MG63 (cell line): ENCODE measurements at regions not wholly inside any gene's neighbourhood (a gene's known extent, or its start where the extent isn't known, plus 50 kb on each side); places are given as distances from the start of the nearest gene placed in this dataset.
"Not testable (repeated sequence)": the region's sequence is repeated elsewhere in the genome, so short reads cannot be mapped to it uniquely, and the experiment has no call there.

Experiments
- DNase-seq: peaks from one replicate; pipeline ENCODE4 v3.0.0-alpha.2; 2020
- H3K27me3 ChIP-seq: fragments of 250-450 bp; sonication (Bioruptor Pico); 2 replicates; pipeline ENCODE4 v1.5.1; 2020; ENCODE audit warnings: mild to moderate bottlenecking, moderate library complexity
- H3K36me3 ChIP-seq: fragments of 250-450 bp; sonication (Bioruptor Pico); 2 replicates; pipeline ENCODE4 v1.5.1; 2020; ENCODE audit warnings: mild to moderate bottlenecking, moderate library complexity
- H3K4me3 ChIP-seq: fragments of 250-450 bp; sonication (Bioruptor Pico); 2 replicates; pipeline ENCODE4 v1.5.1; 2020; ENCODE audit warnings: mild to moderate bottlenecking, moderate library complexity
- H3K9me3 ChIP-seq: fragments of 250-450 bp; sonication (Bioruptor Pico); 2 replicates; pipeline ENCODE4 v1.5.1; 2020; ENCODE audit warnings: mild to moderate bottlenecking, moderate library complexity

DNA sequence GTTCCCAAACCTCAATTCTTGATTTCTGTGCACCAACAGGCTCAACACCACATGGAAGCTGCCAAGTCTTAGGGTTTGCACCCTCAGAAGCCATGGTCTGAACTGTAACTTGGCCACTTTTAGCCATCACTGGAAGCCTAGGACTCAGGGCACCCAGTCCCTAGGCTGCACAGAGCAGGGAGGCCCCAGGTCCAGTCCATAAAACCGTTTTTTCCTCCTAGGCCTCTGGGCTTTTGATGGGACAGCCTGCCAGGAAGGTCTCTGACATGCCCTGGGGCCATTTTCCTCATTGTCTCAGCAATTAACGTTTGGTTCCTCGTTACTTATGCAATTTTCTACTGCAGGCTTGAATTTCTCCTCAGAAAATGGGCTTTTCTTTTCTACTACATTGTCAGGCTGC lies 1259.6 kb downstream of the RAPGEF2 start:
- 0 out of 2 replicates have a peak, but pooled peaks cover 2% of the 10 kb centered on the region for H3K9me3 ChIP-seq
- H3K4me3 ChIP-seq, result no peak overlapping the region
- no peaks in the 10 kb centered on the region for H3K27me3 ChIP-seq
- no peak for DNase-seq
- H3K36me3 ChIP-seq, result no peaks in the 10 kb centered on the region

GRCh38 chr4:160364217-160364616 lies 1261.3 kb downstream of the RAPGEF2 start:
- H3K9me3 ChIP-seq, result 0 out of 2 replicates have a peak, but pooled peaks cover 2% of the 10 kb centered on the region
- no peak for DNase-seq
- H3K36me3 ChIP-seq, result no peaks in the 10 kb centered on the region
- H3K27me3 ChIP-seq, result no peaks in the 10 kb centered on the region
- no peak overlapping the region for H3K4me3 ChIP-seq

DNA sequence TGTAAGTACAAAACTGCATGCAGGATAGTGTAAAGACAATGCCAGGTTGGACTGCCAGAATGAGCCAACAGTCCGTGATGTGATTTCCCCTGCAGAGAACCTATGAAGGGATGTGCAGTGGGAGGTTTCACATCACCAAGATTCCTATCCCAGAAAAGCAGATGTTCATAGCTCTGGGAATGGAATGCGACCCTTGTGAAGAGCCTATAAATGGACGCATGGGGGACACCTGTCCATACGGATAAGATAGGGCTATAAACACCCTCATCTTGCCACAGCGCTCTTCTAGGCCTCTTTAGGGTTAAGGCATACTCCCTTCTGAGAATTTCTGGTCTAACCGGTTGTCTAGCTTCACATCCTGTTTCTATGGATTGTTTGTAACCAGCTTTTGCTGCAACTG lies 1261.8 kb downstream of the RAPGEF2 start:
- H3K9me3 ChIP-seq, DNase-seq, H3K27me3 ChIP-seq, H3K4me3 ChIP-seq, H3K36me3 ChIP-seq: not testable (repeated sequence)

DNA sequence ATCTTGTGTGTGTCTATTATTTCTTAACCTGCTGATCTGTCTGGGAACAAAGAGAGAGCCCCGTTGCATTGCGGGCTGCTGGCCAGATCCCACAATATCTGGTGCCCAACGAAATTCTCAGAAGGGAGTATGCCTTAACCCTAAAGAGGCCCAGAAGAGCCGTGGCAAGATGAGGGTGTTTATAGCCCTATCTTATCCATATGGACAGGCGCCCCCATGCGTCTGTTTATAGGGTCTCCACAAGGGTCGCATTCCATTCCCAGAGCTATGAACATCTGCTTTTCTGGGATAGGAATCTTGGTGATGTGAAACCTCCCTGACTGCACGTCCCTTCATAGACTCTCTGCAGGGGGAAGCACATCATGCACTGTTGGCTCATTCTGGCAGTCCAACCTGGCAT lies 1262.5 kb downstream of the RAPGEF2 start:
- not testable (repeated sequence) for H3K36me3 ChIP-seq, DNase-seq, H3K27me3 ChIP-seq, H3K4me3 ChIP-seq, H3K9me3 ChIP-seq

GRCh38 chr4:160370046-160370445 lies 1267.2 kb downstream of the RAPGEF2 start:
- H3K4me3 ChIP-seq, result no peak overlapping the region
- DNase-seq, result no peak

GRCh38 chr4:160371446-160371845 lies 1268.6 kb downstream of the RAPGEF2 start:
- no peaks in the 10 kb centered on the region for H3K9me3 ChIP-seq
- DNase-seq, result no peak

More at GRCh38 chr4:160370046-160370445, 1267.2 kb downstream of the RAPGEF2 start:
- Histone ChIP-seq H3K27me3 (no peaks in the 10 kb centered on the region), H3K9me3 (no peaks in the 10 kb centered on the region), H3K36me3 (no peaks in the 10 kb centered on the region)

DNA sequence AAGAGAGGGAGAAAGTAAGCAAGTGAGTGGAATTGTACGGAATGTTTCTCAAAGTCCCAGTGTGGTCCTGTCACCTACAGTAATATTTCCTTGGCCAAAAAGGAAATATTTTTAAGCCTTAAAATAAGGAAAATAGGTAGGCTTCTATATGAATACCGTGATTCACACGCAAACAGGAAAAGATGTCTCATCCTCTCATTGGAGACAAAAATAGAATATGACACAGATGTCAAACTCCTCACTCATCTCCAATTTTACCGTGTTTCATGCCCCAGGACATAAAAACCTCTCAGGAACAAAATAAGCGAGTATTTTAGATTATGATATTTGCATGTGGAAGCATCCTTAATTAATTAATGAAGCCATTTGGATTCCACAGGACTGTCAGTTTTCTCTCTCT lies 1269.5 kb downstream of the RAPGEF2 start:
- Histone ChIP-seq H3K4me3 (no peak overlapping the region), H3K36me3 (no peaks in the 10 kb centered on the region), H3K9me3 (no peaks in the 10 kb centered on the region), H3K27me3 (no peaks in the 10 kb centered on the region)
- no peak for DNase-seq

More at GRCh38 chr4:160371446-160371845, 1268.6 kb downstream of the RAPGEF2 start:
- no peaks in the 10 kb centered on the region for H3K27me3 ChIP-seq
- no peaks in the 10 kb centered on the region for H3K36me3 ChIP-seq
- H3K4me3 ChIP-seq, result no peak overlapping the region

GRCh38 chr4:160373911-160374310 lies 1271.0 kb downstream of the RAPGEF2 start:
- Histone ChIP-seq H3K27me3 (no peaks in the 10 kb centered on the region), H3K9me3 (no peaks in the 10 kb centered on the region), H3K4me3 (no peak overlapping the region), H3K36me3 (no peaks in the 10 kb centered on the region)
- peak; percentile 33 for DNase-seq

- Histone ChIP-seq H3K27me3 (no peaks in the 10 kb centered on the region), H3K36me3 (no peaks in the 10 kb centered on the region), H3K4me3 (no peak overlapping the region), H3K9me3 (no peaks in the 10 kb centered on the region)
- no peak for DNase-seq
Observed at GRCh38 chr4:160375772-160376452, 1273.0 kb downstream of the RAPGEF2 start.

DNA sequence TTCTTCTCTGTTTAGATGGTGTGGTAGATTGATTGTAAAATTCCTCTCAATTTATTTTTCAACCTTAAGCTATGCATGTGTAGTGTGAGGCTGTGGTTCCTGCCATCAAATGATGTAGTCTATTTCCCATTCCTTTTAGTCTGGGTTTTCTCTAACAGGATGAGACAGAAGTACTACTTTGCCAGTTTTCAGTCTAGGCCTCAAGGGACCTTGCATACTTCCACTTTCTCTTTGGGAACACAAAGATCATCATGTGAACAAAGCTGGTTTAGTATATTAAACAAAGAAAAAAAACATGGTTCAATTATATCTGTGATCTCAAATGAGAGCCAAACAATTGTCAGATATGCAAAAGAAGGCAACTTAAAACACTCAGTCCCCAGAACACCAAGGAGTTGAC lies 1284.0 kb downstream of the RAPGEF2 start:
- H3K9me3 ChIP-seq, result no peaks in the 10 kb centered on the region
- no peaks in the 10 kb centered on the region for H3K36me3 ChIP-seq
- no peak overlapping the region for H3K4me3 ChIP-seq
- no peak for DNase-seq
- H3K27me3 ChIP-seq, result no peaks in the 10 kb centered on the region

- H3K36me3 ChIP-seq, result no peaks in the 10 kb centered on the region
- H3K27me3 ChIP-seq, result no peaks in the 10 kb centered on the region
- H3K9me3 ChIP-seq, result no peaks in the 10 kb centered on the region
- DNase-seq, result no peak
- no peak overlapping the region for H3K4me3 ChIP-seq
Observed at GRCh38 chr4:160399826-160400225, 1296.9 kb downstream of the RAPGEF2 start.

- Histone ChIP-seq H3K36me3 (no peaks in the 10 kb centered on the region), H3K27me3 (no peaks in the 10 kb centered on the region), H3K4me3 (no peak overlapping the region), H3K9me3 (no peaks in the 10 kb centered on the region)
- DNase-seq, result peak; percentile 88
Observed at GRCh38 chr4:160403081-160403480, 1300.2 kb downstream of the RAPGEF2 start.

DNA sequence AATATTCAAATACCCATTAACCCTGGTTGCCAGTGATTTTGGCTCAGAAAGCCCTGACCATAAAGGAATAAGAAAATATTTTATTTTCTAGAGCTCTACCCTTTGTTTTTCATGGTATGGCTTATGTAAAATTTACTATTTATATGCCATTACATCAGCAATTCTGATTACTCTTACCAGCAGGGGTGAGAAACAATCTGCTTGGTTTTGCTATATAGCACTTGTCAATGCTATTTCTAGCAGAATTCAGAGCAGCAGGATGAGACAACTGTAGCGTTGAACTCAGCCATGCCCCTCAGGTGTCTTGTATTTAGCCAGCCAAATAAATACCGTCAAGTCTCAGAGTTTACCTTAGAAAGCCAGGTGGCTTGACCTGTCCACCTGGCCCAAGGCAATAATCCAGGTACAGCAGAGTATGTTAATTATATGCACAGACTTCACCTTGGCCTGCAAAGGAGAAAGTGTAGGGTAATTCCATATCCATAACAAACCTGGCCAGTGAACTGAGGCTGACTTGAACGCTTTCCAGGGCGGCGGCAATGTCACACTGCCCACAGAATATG lies 1303.5 kb downstream of the RAPGEF2 start:
- Histone ChIP-seq H3K27me3 (no peaks in the 10 kb centered on the region), H3K4me3 (no peak overlapping the region), H3K36me3 (no peaks in the 10 kb centered on the region), H3K9me3 (no peaks in the 10 kb centered on the region)
- DNase-seq, result no peak

- no peak for DNase-seq
- Histone ChIP-seq H3K9me3 (no peaks in the 10 kb centered on the region), H3K4me3 (no peak overlapping the region), H3K36me3 (no peaks in the 10 kb centered on the region), H3K27me3 (no peaks in the 10 kb centered on the region)
Observed at GRCh38 chr4:160414496-160414895, 1311.6 kb downstream of the RAPGEF2 start.

DNA sequence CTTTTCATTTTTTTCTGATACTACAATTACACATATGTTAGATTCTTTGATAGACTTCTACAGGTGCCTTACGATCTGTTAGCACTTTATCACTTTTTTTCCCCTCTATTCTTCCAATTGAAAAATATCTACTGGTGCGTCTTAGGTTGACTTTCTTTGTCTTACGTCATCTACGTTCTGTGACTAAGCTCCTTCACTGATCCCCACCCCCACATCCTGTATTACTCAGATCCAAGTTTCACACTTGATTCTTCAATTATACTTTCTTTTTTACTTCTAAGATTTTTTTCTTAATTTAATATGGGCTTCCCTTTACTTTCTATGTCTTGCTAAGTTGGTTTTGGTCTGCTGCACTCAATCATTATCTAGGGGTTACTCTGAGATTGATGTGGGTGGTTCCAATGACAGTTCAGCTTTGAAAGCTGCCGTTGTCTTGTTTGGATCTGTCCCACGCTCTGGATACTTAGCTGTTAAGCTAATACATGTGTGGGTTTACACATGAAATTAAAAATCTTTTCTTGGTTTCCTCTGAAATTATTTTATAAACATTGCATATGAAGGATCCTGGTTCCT lies 1321.1 kb downstream of the RAPGEF2 start:
- no peak for DNase-seq
- no peak overlapping the region for H3K4me3 ChIP-seq
- H3K36me3 ChIP-seq, result no peaks in the 10 kb centered on the region
- no peaks in the 10 kb centered on the region for H3K27me3 ChIP-seq
- peaks cover 4% of the 10 kb centered on the region; the same call in 1 of the 2 replicates for H3K9me3 ChIP-seq

DNA sequence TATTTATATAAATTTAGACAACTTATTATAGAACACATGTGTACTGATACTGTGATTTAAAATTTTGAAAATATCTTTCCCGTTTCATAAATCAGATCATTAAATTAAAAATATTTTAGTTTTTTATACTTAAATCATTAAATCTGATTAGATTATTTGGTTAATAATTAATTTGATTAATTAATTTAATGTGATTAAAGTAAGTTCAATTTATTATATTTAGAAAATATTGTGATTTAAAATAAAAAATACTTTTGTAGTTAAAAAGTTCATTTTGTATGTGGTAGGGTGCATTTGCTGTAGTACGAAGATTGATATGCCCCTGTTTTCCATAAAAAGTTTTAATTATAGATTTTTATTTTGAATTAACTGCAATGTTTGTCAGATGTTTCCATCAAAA lies 1323.4 kb downstream of the RAPGEF2 start:
- H3K27me3 ChIP-seq, result no peaks in the 10 kb centered on the region

DNA sequence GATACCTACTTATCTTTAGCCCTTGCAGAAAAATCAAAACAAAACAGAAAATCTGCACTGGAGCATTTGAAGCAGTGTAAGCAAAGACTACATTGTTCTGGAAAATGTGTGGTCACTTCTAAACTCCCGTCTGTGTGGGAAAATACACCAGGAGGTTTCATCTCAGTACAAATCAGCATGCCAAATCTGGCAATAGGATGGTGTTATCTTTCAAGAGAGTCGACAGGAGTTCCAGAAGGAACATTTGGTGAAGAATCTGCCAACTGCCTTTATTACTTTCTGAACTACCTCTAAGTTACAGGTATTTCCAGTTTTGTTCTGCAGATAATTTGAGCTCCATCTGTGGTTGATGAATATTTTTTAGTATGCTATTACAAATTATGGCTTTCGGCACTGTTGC lies 1348.0 kb downstream of the RAPGEF2 start:
- no peak overlapping the region for H3K4me3 ChIP-seq
- H3K27me3 ChIP-seq, result no peaks in the 10 kb centered on the region
- no peak for DNase-seq
- no peaks in the 10 kb centered on the region for H3K9me3 ChIP-seq
- no peaks in the 10 kb centered on the region for H3K36me3 ChIP-seq

More for the DNA sequence above, 1323.4 kb downstream of the RAPGEF2 start:
- DNase-seq, result no peak
- Histone ChIP-seq H3K9me3 (peaks cover 4% of the 10 kb centered on the region; the same call in 1 of the 2 replicates), H3K4me3 (no peak overlapping the region), H3K36me3 (no peaks in the 10 kb centered on the region)
